GM18498 (cell line): ENCODE measurements at regions not wholly inside any gene's neighbourhood (a gene's known extent, or its start where the extent isn't known, plus 50 kb on each side); places are given as distances from the start of the nearest gene placed in this dataset.

Experiments used
- ATAC-seq: cut with Tn5 transposase; IDR thresholded peaks from one replicate; pipeline ENCODE4 v1.9.1; 2021; ENCODE audit warnings: mild to moderate bottlenecking, moderate library complexity; ENCODE audit not compliant: unreplicated experiment

DNA sequence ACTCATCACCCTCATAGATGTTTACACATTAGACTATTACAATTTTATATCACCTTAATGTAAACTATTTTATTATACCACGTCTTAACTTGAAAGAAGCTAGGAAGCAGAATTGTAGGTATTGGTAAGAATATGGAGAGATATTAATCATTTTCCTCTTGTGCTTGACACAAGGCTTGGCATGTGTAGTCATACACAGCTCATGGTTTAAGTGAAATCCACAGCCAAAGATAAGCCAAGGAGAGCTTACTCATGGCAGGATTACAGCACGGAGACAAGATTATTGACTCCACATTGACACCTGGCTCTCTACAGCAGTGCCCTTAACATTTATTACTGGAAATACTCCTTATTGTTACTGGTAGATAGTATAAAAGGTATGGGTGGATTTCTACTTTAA is 68.4 kb upstream of the ADGRL4 start:
- no peak for ATAC-seq

DNA sequence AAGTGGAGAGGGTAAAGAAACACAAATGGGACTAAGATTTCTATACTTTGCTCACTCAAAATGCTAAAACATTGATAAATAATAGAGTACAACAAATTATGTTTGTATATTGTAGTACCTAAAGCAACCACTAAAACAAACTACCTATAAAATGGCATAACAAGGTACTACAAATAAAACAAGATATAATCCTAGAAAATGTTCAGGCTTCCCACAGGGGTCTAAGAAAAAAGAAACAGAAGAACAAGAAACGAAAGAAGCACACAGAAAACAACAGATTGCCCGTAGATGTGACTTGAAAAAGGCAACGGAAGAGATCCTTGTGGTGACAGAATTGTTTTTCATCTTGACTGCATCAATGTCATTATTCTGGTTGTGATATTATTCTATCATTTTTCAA is 63.3 kb upstream of the ADGRL4 start:
- no peak for ATAC-seq

- ATAC-seq, result no peak
Observed at GRCh38 chr1:79059341-79059740, 52.8 kb upstream of the ADGRL4 start.
